Karpas-422 (cell line): ENCODE measurements at regions not wholly inside any gene's neighbourhood (a gene's known extent, or its start where the extent isn't known, plus 50 kb on each side); places are given as distances from the start of the nearest gene placed in this dataset.

ENCODE experiments used
- DNase-seq: peaks from one replicate; pipeline ENCODE4 v3.0.0-alpha.2; 2015
- H2AFZ ChIP-seq: fragments of 200-600 bp; sonication (generic); 2 replicates; pipeline ENCODE4 v1.6.1; 2014; ENCODE audit warnings: antibody characterized with exemption, low read length, mixed read lengths
- H3K27ac ChIP-seq: fragments of 200-600 bp; sonication (generic); 2 replicates; pipeline ENCODE4 v1.5.1; 2014; ENCODE audit warnings: mild to moderate bottlenecking, low read length, moderate library complexity
- H3K27me3 ChIP-seq: fragments of 200-600 bp; sonication (generic); 2 replicates; pipeline ENCODE4 v1.6.1; 2014; ENCODE audit warnings: low read length, mixed read lengths
- H3K36me3 ChIP-seq: fragments of 200-600 bp; sonication (generic); 2 replicates; pipeline ENCODE4 v1.6.1; 2014; ENCODE audit warnings: low read length, mixed read lengths; ENCODE audit not compliant: insufficient read depth
- H3K4me1 ChIP-seq: fragments of 200-600 bp; sonication (generic); 2 replicates; pipeline ENCODE4 v1.6.1; 2014; ENCODE audit warnings: mild to moderate bottlenecking, low read length, mixed read lengths
- H3K4me2 ChIP-seq: fragments of 200-600 bp; sonication (generic); 2 replicates; pipeline ENCODE4 v1.6.1; 2014; ENCODE audit warnings: low read length, low read depth, mild to moderate bottlenecking; ENCODE audit not compliant: poor library complexity, severe bottlenecking
- H3K4me3 ChIP-seq: fragments of 200-600 bp; sonication (generic); 2 replicates; pipeline ENCODE4 v1.5.1; 2014; ENCODE audit warnings: mild to moderate bottlenecking, antibody characterized with exemption, low read length, mixed read lengths
- H3K79me2 ChIP-seq: fragments of 200-600 bp; sonication (generic); 2 replicates; pipeline ENCODE4 v1.6.1; 2014; ENCODE audit warnings: mild to moderate bottlenecking, low read length, mixed read lengths
- H3K9ac ChIP-seq: fragments of 200-600 bp; sonication (generic); 2 replicates; pipeline ENCODE4 v1.6.0; 2014; ENCODE audit warnings: low read length
- H3K9me2 ChIP-seq: fragments of 200-600 bp; sonication (generic), shearing (Covaris generic); replicated peaks from 2 replicates; pipeline ENCODE4 v1.6.0; 2014; ENCODE audit warnings: mild to moderate bottlenecking, low read length, moderate library complexity; ENCODE audit not compliant: insufficient read depth
- H3K9me3 ChIP-seq: fragments of 300-700, 200-600 bp; sonication (generic); 2 replicates; pipeline ENCODE4 v1.6.1; 2014; ENCODE audit warnings: low read length, mixed read lengths
- H4K20me1 ChIP-seq: fragments of 200-600 bp; sonication (generic); 2 replicates; pipeline ENCODE4 v1.6.1; 2014; ENCODE audit warnings: mild to moderate bottlenecking, antibody characterized with exemption, low read length, low read depth; ENCODE audit not compliant: insufficient read depth

- no peaks in the 10 kb centered on the region for H3K9me2 ChIP-seq
- H3K4me2 ChIP-seq: no peak overlapping the region
- H3K36me3 ChIP-seq: no peaks in the 10 kb centered on the region
- no peaks in the 10 kb centered on the region for H4K20me1 ChIP-seq
- H3K9ac ChIP-seq: no peak overlapping the region
- no peaks in the 10 kb centered on the region for H3K79me2 ChIP-seq
- no peak overlapping the region for H3K4me3 ChIP-seq
- H3K27me3 ChIP-seq: no peaks in the 10 kb centered on the region
- H3K9me3 ChIP-seq: no peaks in the 10 kb centered on the region
- no peak for DNase-seq
- no peak overlapping the region for H3K27ac ChIP-seq
- no peak overlapping the region for H2AFZ ChIP-seq
- no peaks in the 10 kb centered on the region for H3K4me1 ChIP-seq
Measured at GRCh38 chr11:115623021-115623451, 118.8 kb upstream of the CADM1 start.

- no peak overlapping the region for H2AFZ ChIP-seq
- no peaks in the 10 kb centered on the region for H3K36me3 ChIP-seq
- DNase-seq: no peak
- H3K4me3 ChIP-seq: no peak overlapping the region
- H3K4me2 ChIP-seq: no peak overlapping the region
- H3K27ac ChIP-seq: no peak overlapping the region
- no peaks in the 10 kb centered on the region for H3K9me2 ChIP-seq
- H3K79me2 ChIP-seq: no peaks in the 10 kb centered on the region
- H3K4me1 ChIP-seq: no peaks in the 10 kb centered on the region
- H4K20me1 ChIP-seq: no peaks in the 10 kb centered on the region
- no peaks in the 10 kb centered on the region for H3K9me3 ChIP-seq
- no peak overlapping the region for H3K9ac ChIP-seq
- H3K27me3 ChIP-seq: no peaks in the 10 kb centered on the region
Measured at GRCh38 chr11:115618428-115618827, 114.2 kb upstream of the CADM1 start.

DNA sequence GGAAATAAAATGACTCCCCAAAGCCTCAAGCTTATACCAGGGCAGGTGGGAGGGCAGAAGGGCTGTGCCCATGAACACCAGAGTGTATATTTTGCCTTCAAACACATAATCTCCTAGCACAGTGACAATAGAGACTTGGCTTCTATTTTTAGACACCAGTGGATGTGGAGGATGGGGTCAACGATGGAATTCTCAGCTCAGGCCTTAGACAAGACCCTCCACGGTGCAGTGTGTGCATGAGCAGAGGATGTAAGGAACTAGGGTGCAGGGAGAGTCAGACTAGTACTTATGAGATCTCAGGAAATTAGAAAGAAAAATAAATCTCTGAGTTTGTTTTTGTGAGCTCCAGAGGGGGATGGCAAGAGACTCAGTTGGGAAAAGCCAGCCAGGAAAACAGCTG is 113.6 kb upstream of the CADM1 start:
- no peak overlapping the region for H3K9ac ChIP-seq
- no peak overlapping the region for H3K4me2 ChIP-seq
- H4K20me1 ChIP-seq: no peaks in the 10 kb centered on the region
- H3K27me3 ChIP-seq: no peaks in the 10 kb centered on the region
- no peak overlapping the region for H3K27ac ChIP-seq
- H3K36me3 ChIP-seq: no peaks in the 10 kb centered on the region
- H2AFZ ChIP-seq: no peak overlapping the region
- no peak for DNase-seq
- no peaks in the 10 kb centered on the region for H3K79me2 ChIP-seq
- no peaks in the 10 kb centered on the region for H3K4me1 ChIP-seq
- no peak overlapping the region for H3K4me3 ChIP-seq
- no peaks in the 10 kb centered on the region for H3K9me2 ChIP-seq
- no peaks in the 10 kb centered on the region for H3K9me3 ChIP-seq

GRCh38 chr11:115616971-115617370 is 112.8 kb upstream of the CADM1 start:
- Histone ChIP-seq H3K9me2 (no peaks in the 10 kb centered on the region), H3K9ac (no peak overlapping the region), H3K36me3 (no peaks in the 10 kb centered on the region), H3K79me2 (no peaks in the 10 kb centered on the region), H3K9me3 (no peaks in the 10 kb centered on the region), H4K20me1 (no peaks in the 10 kb centered on the region), H3K27ac (no peak overlapping the region), H3K4me3 (no peak overlapping the region), H3K4me2 (no peak overlapping the region), H2AFZ (no peak overlapping the region), H3K4me1 (no peaks in the 10 kb centered on the region), H3K27me3 (no peaks in the 10 kb centered on the region)
- no peak for DNase-seq

- no peak for DNase-seq
- Histone ChIP-seq H3K9me2 (no peaks in the 10 kb centered on the region), H2AFZ (no peak overlapping the region)
Measured at GRCh38 chr11:115613986-115614632, 109.9 kb upstream of the CADM1 start.

DNA sequence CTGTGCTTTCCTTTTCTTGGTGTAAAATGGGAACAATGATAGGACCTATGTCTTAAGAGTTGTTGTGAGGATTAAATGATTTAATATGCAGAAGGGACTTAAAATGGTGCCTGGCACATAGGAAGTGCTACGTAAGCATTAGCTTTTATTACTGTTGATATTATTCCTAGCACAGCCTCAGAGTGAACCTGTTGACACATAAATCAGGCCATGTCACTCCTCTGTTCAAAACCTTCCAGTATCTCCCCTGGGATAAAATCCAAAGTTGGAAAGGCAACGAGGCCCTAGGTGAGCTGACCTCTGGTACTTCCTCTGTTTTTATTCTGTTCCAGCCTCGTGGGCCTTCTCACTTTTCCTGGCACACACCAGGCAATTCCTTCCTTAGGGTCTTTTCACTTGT is 108.8 kb upstream of the CADM1 start:
- no peak for DNase-seq
- no peak overlapping the region for H3K9ac ChIP-seq
- H3K27me3 ChIP-seq: no peaks in the 10 kb centered on the region
- no peaks in the 10 kb centered on the region for H3K79me2 ChIP-seq
- H2AFZ ChIP-seq: no peak overlapping the region
- no peak overlapping the region for H3K27ac ChIP-seq
- H3K9me2 ChIP-seq: no peaks in the 10 kb centered on the region
- no peaks in the 10 kb centered on the region for H3K9me3 ChIP-seq
- H3K4me3 ChIP-seq: no peak overlapping the region
- H3K4me1 ChIP-seq: no peaks in the 10 kb centered on the region
- no peaks in the 10 kb centered on the region for H4K20me1 ChIP-seq
- no peaks in the 10 kb centered on the region for H3K36me3 ChIP-seq
- H3K4me2 ChIP-seq: no peak overlapping the region

More at GRCh38 chr11:115613986-115614632, 109.9 kb upstream of the CADM1 start:
- Histone ChIP-seq H3K9me3 (no peaks in the 10 kb centered on the region), H3K36me3 (no peaks in the 10 kb centered on the region), H4K20me1 (no peaks in the 10 kb centered on the region), H3K4me3 (no peak overlapping the region), H3K27ac (no peak overlapping the region), H3K79me2 (no peaks in the 10 kb centered on the region), H3K4me1 (no peaks in the 10 kb centered on the region), H3K9ac (no peak overlapping the region), H3K27me3 (no peaks in the 10 kb centered on the region), H3K4me2 (no peak overlapping the region)

- Histone ChIP-seq H3K9ac (no peak overlapping the region), H3K4me3 (no peak overlapping the region), H3K9me2 (no peaks in the 10 kb centered on the region), H3K27me3 (no peaks in the 10 kb centered on the region), H3K9me3 (no peaks in the 10 kb centered on the region), H3K36me3 (no peaks in the 10 kb centered on the region), H2AFZ (no peak overlapping the region), H4K20me1 (no peaks in the 10 kb centered on the region), H3K4me2 (no peak overlapping the region), H3K79me2 (no peaks in the 10 kb centered on the region), H3K27ac (no peak overlapping the region), H3K4me1 (no peaks in the 10 kb centered on the region)
- no peak for DNase-seq
Measured at GRCh38 chr11:115612046-115612730, 108.0 kb upstream of the CADM1 start.

- Histone ChIP-seq H3K36me3 (no peaks in the 10 kb centered on the region), H3K9me2 (no peaks in the 10 kb centered on the region), H3K4me3 (no peak overlapping the region), H3K9me3 (no peaks in the 10 kb centered on the region), H4K20me1 (no peaks in the 10 kb centered on the region), H3K27me3 (no peaks in the 10 kb centered on the region), H3K4me2 (no peak overlapping the region), H3K4me1 (no peaks in the 10 kb centered on the region), H3K9ac (no peak overlapping the region), H3K27ac (no peak overlapping the region), H2AFZ (no peak overlapping the region), H3K79me2 (no peaks in the 10 kb centered on the region)
- no peak for DNase-seq
Measured at GRCh38 chr11:115611343-115611742, 107.1 kb upstream of the CADM1 start.
